ENCODE measurements at regions not wholly inside any gene's neighbourhood (a gene's known extent, or its start where the extent isn't known, plus 50 kb on each side); places are given as distances from the start of the nearest gene placed in this dataset.
"Not testable (repeated sequence)": the region's sequence is repeated elsewhere in the genome, so short reads cannot be mapped to it uniquely, and the experiment has no call there.

- no peaks in the 10 kb centered on the region for H3K27me3 ChIP-seq
- TF ChIP-seq, protein P1, sequence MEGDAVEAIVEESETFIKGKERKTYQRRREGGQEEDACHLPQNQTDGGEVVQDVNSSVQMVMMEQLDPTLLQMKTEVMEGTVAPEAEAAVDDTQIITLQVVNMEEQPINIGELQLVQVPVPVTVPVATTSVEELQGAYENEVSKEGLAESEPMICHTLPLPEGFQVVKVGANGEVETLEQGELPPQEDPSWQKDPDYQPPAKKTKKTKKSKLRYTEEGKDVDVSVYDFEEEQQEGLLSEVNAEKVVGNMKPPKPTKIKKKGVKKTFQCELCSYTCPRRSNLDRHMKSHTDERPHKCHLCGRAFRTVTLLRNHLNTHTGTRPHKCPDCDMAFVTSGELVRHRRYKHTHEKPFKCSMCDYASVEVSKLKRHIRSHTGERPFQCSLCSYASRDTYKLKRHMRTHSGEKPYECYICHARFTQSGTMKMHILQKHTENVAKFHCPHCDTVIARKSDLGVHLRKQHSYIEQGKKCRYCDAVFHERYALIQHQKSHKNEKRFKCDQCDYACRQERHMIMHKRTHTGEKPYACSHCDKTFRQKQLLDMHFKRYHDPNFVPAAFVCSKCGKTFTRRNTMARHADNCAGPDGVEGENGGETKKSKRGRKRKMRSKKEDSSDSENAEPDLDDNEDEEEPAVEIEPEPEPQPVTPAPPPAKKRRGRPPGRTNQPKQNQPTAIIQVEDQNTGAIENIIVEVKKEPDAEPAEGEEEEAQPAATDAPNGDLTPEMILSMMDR (IDR thresholded peaks at IDR 0.05), result no peak
- H3K36me3 ChIP-seq, result no peaks in the 10 kb centered on the region
- H3K9me3 ChIP-seq, result no peaks in the 10 kb centered on the region
- H3K4me1 ChIP-seq, result no peaks in the 10 kb centered on the region
- DNase-seq (ENCODE audit: low spot score), result no peak
- no peak overlapping the region for H3K4me3 ChIP-seq
- no peak overlapping the region for H3K27ac ChIP-seq
These were observed 145.6 kb downstream of the SMIM20 start for GRCh38 chr4:26059391-26060154.

GRCh38 chr4:26060286-26060685, 146.3 kb downstream of the SMIM20 start:
- Histone ChIP-seq H3K27me3 (no peaks in the 10 kb centered on the region), H3K9me3 (no peaks in the 10 kb centered on the region), H3K4me3 (no peak overlapping the region), H3K36me3 (no peaks in the 10 kb centered on the region), H3K27ac (no peak overlapping the region), H3K4me1 (no peaks in the 10 kb centered on the region)
- TF ChIP-seq, protein P1 (IDR thresholded peaks at IDR 0.05), result no peak
- DNase-seq (ENCODE audit: low spot score), result no peak

DNA sequence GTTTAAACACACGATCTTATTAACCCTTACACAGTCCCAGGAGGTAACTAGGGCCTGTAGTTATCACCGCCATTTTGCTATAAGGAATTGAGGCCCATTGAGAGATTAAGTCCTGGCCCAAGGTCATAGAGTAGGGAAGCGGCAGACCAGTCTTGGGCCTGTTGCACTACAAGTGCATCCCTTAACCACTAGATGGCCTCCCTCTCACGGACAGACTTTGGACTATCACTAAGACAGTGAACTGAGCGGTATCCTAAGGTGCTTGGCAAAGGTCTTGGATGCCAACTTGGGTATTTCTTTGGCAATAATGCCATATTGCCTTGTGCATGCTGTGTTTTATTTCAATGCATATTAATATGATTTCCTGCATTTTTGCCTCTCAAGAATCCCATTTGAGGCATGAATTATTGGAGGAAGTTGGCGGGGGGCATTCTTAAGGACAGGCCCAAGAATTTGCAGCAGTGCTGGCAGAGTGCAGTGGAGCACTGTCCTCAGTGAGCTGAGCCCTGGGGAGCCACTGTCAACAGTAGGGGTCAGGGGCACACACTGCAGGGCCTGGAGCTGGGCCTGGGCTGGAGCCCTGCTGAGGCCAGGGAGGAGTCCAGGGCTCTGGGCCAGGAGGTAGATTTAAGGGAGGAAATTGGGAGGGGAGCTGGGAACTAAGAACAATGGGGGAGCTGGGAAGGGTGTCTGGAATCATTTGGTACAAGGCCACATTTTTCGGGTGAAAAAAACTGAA, 147.4 kb downstream of the SMIM20 start:
- no peaks in the 10 kb centered on the region for H3K36me3 ChIP-seq
- no peaks in the 10 kb centered on the region for H3K27me3 ChIP-seq
- no peaks in the 10 kb centered on the region for H3K4me1 ChIP-seq
- DNase-seq (ENCODE audit: low spot score), result no peak
- no peak overlapping the region for H3K4me3 ChIP-seq
- TF ChIP-seq, protein P1 (IDR thresholded peaks at IDR 0.05), result peak in 1 of 2 donors; percentile 39
- no peaks in the 10 kb centered on the region for H3K9me3 ChIP-seq
- no peak overlapping the region for H3K27ac ChIP-seq

GRCh38 chr4:26062215-26062614, 148.2 kb downstream of the SMIM20 start:
- Histone ChIP-seq H3K4me1 (no peaks in the 10 kb centered on the region), H3K36me3 (no peaks in the 10 kb centered on the region), H3K27ac (no peak overlapping the region), H3K4me3 (no peak overlapping the region), H3K9me3 (no peaks in the 10 kb centered on the region), H3K27me3 (no peaks in the 10 kb centered on the region)
- no peak for DNase-seq (ENCODE audit: low spot score)
- TF ChIP-seq, protein P1 (IDR thresholded peaks at IDR 0.05), result no peak

GRCh38 chr4:26064009-26064408, 150.0 kb downstream of the SMIM20 start:
- not testable (repeated sequence) for H3K27me3 ChIP-seq; H3K4me3 ChIP-seq; H3K36me3 ChIP-seq; H3K27ac ChIP-seq; H3K9me3 ChIP-seq; H3K4me1 ChIP-seq; DNase-seq (ENCODE audit: low spot score)

DNA sequence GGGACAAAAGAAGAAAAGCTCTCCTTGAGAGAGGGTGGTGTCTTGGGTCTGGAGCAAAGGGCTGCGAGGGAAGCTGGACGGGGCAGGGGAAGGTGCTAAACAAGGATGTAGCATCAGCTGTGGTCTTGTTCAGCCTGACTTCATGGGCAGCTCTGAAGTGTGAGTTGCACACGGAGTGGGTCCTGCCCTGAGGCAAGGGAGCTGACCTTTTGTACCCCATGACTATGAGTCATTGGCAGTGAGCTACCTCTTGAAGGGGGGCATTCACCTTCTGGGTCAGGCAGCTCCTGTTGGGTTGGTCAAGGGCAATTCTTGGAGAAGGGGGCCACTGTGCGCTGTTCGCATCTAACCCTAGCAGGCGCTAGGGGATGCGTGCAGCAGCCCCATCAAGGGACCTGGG, 151.8 kb downstream of the SMIM20 start:
- H3K4me3 ChIP-seq, result no peak overlapping the region
- H3K9me3 ChIP-seq, result no peaks in the 10 kb centered on the region

More for the DNA sequence above, 151.8 kb downstream of the SMIM20 start:
- no peaks in the 10 kb centered on the region for H3K27me3 ChIP-seq
- TF ChIP-seq, protein P1 (IDR thresholded peaks at IDR 0.05), result no peak
- no peak overlapping the region for H3K27ac ChIP-seq
- no peaks in the 10 kb centered on the region for H3K4me1 ChIP-seq
- no peak for DNase-seq (ENCODE audit: low spot score)
- H3K36me3 ChIP-seq, result no peaks in the 10 kb centered on the region
